HG03064 (cell line): ENCODE measurements at regions not wholly inside any gene's neighbourhood (a gene's known extent, or its start where the extent isn't known, plus 50 kb on each side); places are given as distances from the start of the nearest gene placed in this dataset.
"Not testable (repeated sequence)": the region's sequence is repeated elsewhere in the genome, so short reads cannot be mapped to it uniquely, and the experiment has no call there.

Experiments used
- ATAC-seq: cut with Tn5 transposase; IDR thresholded peaks from one replicate; pipeline ENCODE4 v1.9.1; 2021; ENCODE audit warnings: low read depth; ENCODE audit not compliant: unreplicated experiment

- ATAC-seq, result no peak
These were observed 1122.8 kb upstream of the CELF4 start for GRCh38 chr18:38688416-38688815.

GRCh38 chr18:38670486-38670885 lies 1104.9 kb upstream of the CELF4 start:
- ATAC-seq, result no peak

DNA sequence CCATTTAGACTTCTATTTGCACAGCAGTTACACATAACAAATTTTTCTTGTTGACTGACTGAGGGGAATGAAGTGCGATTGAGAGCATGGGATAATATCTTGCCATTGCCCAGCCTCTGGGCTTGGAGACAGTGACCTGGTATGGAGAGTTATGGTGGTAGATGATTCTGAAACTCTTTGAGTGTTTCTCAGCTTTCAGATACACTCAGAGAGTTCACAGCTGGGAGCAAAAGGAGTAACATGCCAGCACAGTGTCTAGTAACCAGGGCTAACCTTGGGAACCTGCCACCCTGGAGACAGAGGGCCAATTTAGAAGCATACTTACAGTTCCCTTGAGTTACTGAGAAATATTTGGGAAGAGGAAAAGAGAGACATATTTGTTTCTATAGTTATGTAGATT lies 1099.3 kb upstream of the CELF4 start:
- ATAC-seq, result no peak

GRCh38 chr18:38663682-38664081 lies 1098.1 kb upstream of the CELF4 start:
- ATAC-seq, result no peak

- ATAC-seq, result no peak
These were observed 1097.7 kb upstream of the CELF4 start for GRCh38 chr18:38663270-38663669.

DNA sequence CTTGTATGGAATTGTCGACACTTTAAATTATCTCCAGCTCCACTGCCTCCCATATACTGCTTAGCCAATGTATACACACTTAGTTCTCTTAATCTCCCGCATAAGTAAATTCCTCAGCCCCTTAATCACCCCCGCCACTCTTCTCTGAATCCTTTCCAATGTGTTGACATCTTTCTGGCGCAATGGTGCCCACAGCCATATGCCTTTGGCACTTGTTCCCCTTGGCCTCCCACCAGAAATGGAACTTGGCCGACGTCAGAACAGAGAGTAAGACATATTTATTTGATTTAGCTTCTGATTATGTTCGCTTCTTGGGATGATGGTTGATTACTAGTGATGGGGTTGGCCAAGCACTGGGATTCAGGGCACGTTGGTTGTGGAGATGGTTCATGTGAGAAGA lies 1089.3 kb upstream of the CELF4 start:
- ATAC-seq, result no peak

- ATAC-seq, result no peak
These were observed 1086.1 kb upstream of the CELF4 start for GRCh38 chr18:38651736-38652135.

DNA sequence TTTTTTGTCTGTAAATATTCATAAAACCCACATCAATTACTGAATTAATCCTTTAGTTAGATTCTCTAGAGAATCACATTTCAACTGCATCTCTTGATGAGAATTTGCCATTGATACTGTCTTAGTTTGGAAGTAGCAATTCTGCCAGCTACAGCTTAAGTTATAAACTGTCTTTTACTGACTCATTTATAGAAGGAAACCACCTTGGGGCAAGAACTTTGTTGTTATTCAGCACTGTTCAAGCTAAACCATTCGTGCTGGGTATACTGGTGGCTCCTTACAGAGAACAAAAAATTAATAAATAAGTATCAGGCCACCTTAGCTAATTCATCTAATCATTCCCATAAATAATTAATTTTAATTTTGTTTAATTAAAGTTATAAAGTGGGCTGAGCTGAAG lies 1082.6 kb upstream of the CELF4 start:
- ATAC-seq, result no peak

GRCh38 chr18:38646296-38646695 lies 1080.7 kb upstream of the CELF4 start:
- ATAC-seq, result no peak

- no peak for ATAC-seq
These were observed 1079.5 kb upstream of the CELF4 start for GRCh38 chr18:38644875-38645641.

GRCh38 chr18:38642711-38643110 lies 1077.1 kb upstream of the CELF4 start:
- ATAC-seq, result no peak

- ATAC-seq, result not testable (repeated sequence)
These were observed 1074.1 kb upstream of the CELF4 start for GRCh38 chr18:38639700-38640099.

DNA sequence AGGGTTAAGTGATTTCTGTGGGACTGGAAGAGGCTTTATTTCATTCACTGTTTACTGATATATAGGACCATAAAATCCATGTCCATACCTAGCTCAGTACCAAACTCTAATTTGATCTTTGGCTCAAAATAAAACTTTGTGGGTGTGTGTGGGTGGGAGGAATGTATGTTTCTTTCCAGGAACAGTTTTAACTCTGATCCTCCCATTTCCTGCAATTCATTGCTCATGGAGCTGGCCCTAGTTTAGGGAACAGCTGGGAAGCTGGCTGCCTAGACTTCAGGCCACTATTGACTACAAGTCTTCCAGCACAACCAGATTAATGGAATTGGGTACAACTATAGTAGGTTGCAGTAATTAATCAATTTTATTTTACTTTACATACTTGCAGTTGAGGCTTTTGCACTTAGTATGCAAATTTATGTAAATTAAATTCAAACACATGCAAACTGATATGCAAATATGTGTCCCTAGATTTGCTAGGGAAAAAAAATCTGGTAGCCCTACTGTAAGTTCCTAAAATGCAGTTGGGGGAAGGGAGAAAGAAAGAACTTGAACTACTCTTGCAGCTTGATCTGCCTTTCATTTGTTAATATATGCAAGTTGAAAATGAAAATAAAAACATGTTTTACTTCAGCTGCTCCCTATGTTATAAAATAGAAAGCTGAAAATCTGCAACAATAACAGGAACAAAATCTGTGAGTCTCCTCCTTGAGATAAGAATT lies 1070.3 kb upstream of the CELF4 start:
- no peak for ATAC-seq

DNA sequence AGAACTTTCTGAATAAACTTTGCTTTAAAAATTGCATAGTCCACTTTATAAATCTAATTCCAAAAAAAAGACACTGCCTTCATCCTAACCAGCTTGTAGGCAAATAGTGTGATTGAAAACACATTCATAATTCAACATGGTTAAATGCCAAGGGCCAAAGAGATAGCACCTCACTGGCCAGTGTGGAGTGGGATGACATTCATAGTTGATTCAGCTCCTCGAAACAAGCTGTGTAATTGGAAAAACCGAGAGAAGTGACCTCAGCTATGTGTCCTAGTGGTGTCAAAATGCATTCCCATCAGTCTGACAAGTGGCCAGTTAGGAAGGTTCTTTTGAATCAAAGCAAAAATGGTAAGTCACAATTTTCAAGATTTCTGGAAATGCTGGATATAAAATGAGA lies 1068.5 kb upstream of the CELF4 start:
- ATAC-seq, result no peak

DNA sequence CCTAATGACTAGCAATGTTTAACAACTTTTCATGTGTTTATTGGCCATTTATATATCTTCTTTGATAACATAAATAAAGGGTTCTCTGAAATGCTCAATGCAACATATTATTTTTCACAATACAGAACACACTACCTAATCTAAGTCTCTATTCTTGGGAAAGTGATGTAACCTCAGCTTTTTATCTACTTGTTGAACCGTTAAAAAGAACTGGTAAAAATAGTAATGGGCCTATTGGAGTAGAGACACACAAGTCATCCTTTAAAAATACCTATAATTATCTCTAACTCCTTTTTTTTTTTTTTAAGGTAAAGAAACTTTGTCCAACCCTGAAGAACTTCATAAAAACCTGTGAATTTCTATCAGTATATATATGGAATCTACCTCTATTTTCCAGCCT lies 1067.7 kb upstream of the CELF4 start:
- ATAC-seq, result no peak

- ATAC-seq, result no peak
These were observed 1053.5 kb upstream of the CELF4 start for GRCh38 chr18:38619129-38619528.

DNA sequence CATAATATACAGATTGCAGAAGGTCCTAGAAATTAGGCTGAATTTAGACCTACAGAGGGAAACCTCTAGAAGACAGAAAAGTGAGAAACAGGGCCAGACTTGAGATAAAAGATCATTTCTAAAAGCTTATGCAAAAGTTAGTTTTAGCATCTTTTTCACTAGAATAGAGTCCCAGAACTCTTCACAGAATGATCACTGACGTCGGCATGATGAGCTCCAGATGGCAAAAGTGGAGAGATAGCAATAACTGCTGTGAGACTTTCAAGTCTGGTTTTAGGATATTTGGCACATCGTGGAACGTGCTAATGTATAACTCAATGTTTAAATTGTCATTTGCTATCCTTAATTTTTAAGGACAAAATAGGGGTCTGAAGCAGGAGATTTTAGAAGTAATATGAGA lies 1050.7 kb upstream of the CELF4 start:
- ATAC-seq, result no peak

GRCh38 chr18:38612904-38613303 lies 1047.3 kb upstream of the CELF4 start:
- ATAC-seq, result no peak

- ATAC-seq, result peak; percentile 87
These were observed 1045.7 kb upstream of the CELF4 start for GRCh38 chr18:38611036-38611964.

GRCh38 chr18:38606841-38607240 lies 1041.2 kb upstream of the CELF4 start:
- ATAC-seq, result no peak

GRCh38 chr18:38602341-38602740 lies 1036.7 kb upstream of the CELF4 start:
- ATAC-seq, result no peak
